Osteocyte (in vitro differentiated cells): ENCODE measurements at regions not wholly inside any gene's neighbourhood (a gene's known extent, or its start where the extent isn't known, plus 50 kb on each side); places are given as distances from the start of the nearest gene placed in this dataset.

Experiments
- DNase-seq: peaks from one replicate; pipeline ENCODE4 v3.0.0; 2021; ENCODE audit warnings: mixed read lengths; ENCODE audit not compliant: unreplicated experiment; ENCODE audit errors: extremely low spot score
- H3K27ac Mint-ChIP-seq: one replicate; pipeline ENCODE4 v1.8.0; 2021; ENCODE audit warnings: mild to moderate bottlenecking, mixed read lengths; ENCODE audit not compliant: unreplicated experiment
- H3K27me3 Mint-ChIP-seq: one replicate; pipeline ENCODE4 v1.8.0; 2021; ENCODE audit warnings: mixed read lengths; ENCODE audit not compliant: unreplicated experiment
- H3K36me3 Mint-ChIP-seq: one replicate; pipeline ENCODE4 v1.8.0; 2021; ENCODE audit warnings: mixed read lengths; ENCODE audit not compliant: unreplicated experiment
- H3K4me1 Mint-ChIP-seq: one replicate; pipeline ENCODE4 v1.8.0; 2021; ENCODE audit warnings: mixed read lengths; ENCODE audit not compliant: unreplicated experiment
- H3K4me3 Mint-ChIP-seq: one replicate; pipeline ENCODE4 v1.8.0; 2021; ENCODE audit warnings: mild to moderate bottlenecking, moderate library complexity, mixed read lengths; ENCODE audit not compliant: unreplicated experiment
- H3K9me3 Mint-ChIP-seq: one replicate; pipeline ENCODE4 v1.8.0; 2021; ENCODE audit warnings: mixed read lengths; ENCODE audit not compliant: unreplicated experiment
- CTCF ChIP-seq: fragments of 200-600 bp; sonication (generic); IDR thresholded peaks from 2 replicates; pipeline ENCODE4 v1.5.0; 2021; ENCODE audit warnings: antibody characterized with exemption, mild to moderate bottlenecking, moderate library complexity

DNA sequence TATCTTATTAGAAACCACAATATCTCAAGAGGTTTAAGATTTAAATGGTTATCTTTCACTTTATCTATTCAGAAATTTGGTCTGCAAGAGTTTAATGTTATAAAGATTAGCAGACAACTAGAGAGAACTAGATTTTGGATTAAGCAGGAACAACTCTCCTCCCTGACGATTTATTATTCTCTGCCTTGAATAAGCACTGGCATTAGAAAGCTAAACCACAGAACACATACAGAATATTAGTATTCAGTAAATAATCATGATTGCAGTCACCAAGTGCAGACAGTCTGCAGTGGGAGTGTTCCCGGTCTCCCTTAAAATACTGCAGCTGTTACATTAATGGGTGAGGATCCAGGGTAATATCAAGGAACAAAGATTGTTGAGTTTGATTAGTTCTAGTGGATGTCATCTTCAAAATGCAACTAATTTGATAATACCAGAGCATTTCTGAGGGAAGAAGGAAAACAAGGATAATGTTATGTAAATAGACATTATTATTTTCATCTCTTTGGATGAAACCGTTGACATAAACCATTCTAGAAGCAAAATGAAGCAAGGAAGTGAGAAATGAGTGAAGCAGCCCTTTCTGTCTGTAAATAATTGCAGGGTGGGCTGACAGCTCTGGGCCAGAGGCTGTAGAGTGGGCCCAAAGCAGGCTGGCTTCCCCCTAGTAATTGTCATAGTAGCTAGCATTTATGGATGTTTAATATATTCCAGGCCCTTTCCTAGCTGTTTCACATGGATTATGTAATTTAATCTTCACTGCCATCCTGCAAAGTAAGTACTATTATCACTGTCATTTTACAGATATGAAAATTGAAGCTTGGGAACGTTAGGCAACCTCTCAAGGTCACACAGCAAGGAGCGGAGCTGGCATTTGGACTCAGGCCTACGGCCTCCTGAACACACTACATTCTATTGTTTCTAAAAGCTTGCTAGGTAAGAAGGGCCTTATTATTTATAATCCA lies 79.4 kb downstream of the DYRK2 start:
- H3K4me1 Mint-ChIP-seq, result no peaks in the 10 kb centered on the region
- no peaks in the 10 kb centered on the region for H3K36me3 Mint-ChIP-seq
- no peak overlapping the region for H3K27ac Mint-ChIP-seq
- no peak for DNase-seq
- no peak overlapping the region for H3K4me3 Mint-ChIP-seq
- H3K9me3 Mint-ChIP-seq, result peaks cover 5% of the 10 kb centered on the region
- H3K27me3 Mint-ChIP-seq, result no peaks in the 10 kb centered on the region
- no peak for TF ChIP-seq CTCF

GRCh38 chr12:67732857-67733256 lies 84.3 kb downstream of the DYRK2 start:
- DNase-seq, result no peak
- H3K4me1 Mint-ChIP-seq, result peaks cover 5% of the 10 kb centered on the region

DNA sequence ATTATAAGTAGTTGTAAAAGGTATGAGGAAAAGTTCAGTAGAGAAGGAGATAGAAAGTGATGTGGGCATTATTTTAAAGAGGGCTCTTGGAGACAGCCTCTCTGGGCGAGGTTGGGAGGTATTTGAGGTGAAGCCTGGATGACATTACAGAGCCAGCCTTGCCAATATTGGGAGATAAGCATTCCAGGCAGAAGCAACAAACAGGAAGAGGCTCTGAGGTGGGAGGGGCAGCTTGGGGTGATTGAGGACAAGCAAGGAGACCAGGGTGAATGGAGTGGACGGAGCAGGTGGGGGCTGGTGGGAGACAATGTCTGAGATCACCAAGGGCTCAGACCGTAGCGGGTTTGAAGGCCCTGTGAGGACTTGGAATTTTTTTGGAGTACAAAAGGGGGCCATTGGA lies 87.3 kb downstream of the DYRK2 start:
- peaks cover 5% of the 10 kb centered on the region for H3K9me3 Mint-ChIP-seq

More at GRCh38 chr12:67732857-67733256, 84.3 kb downstream of the DYRK2 start:
- Mint-ChIP-seq H3K4me3 (no peak overlapping the region), H3K27me3 (no peaks in the 10 kb centered on the region), H3K36me3 (no peaks in the 10 kb centered on the region), H3K9me3 (peaks cover 5% of the 10 kb centered on the region), H3K27ac (no peak overlapping the region)
- TF ChIP-seq CTCF, result no peak

GRCh38 chr12:67740711-67741110 lies 92.2 kb downstream of the DYRK2 start:
- Mint-ChIP-seq H3K27me3 (no peaks in the 10 kb centered on the region), H3K36me3 (no peaks in the 10 kb centered on the region), H3K4me1 (peaks cover 42% of the 10 kb centered on the region), H3K27ac (peak overlapping the region; percentile 50), H3K9me3 (no peaks in the 10 kb centered on the region), H3K4me3 (no peak overlapping the region)
- no peak for DNase-seq
- no peak for TF ChIP-seq CTCF

More for the DNA sequence above, 87.3 kb downstream of the DYRK2 start:
- Mint-ChIP-seq H3K4me3 (no peak overlapping the region), H3K27ac (no peak overlapping the region), H3K27me3 (no peaks in the 10 kb centered on the region), H3K4me1 (peaks cover 11% of the 10 kb centered on the region), H3K36me3 (no peaks in the 10 kb centered on the region)
- no peak for TF ChIP-seq CTCF
- DNase-seq, result no peak

- H3K36me3 Mint-ChIP-seq, result no peaks in the 10 kb centered on the region
- H3K4me1 Mint-ChIP-seq, result peaks cover 42% of the 10 kb centered on the region
- H3K27ac Mint-ChIP-seq, result peak overlapping the region; percentile 18
- H3K9me3 Mint-ChIP-seq, result no peaks in the 10 kb centered on the region
- no peaks in the 10 kb centered on the region for H3K27me3 Mint-ChIP-seq
- no peak for TF ChIP-seq CTCF
- no peak for DNase-seq
- no peak overlapping the region for H3K4me3 Mint-ChIP-seq
Observed at GRCh38 chr12:67741270-67741669, 92.7 kb downstream of the DYRK2 start.
